ENCODE measurements at regions not wholly inside any gene's neighbourhood (a gene's known extent, or its start where the extent isn't known, plus 50 kb on each side); places are given as distances from the start of the nearest gene placed in this dataset.
"Not testable (repeated sequence)": the region's sequence is repeated elsewhere in the genome, so short reads cannot be mapped to it uniquely, and the experiment has no call there.

- DNase-seq (ENCODE audit: low spot score): no peak
Observed at GRCh38 chr10:125243532-125244253, 83.3 kb upstream of the CTBP2 start.

- DNase-seq (ENCODE audit: low spot score): no peak
Observed at GRCh38 chr10:125238682-125239081, 78.3 kb upstream of the CTBP2 start.

GRCh38 chr10:125236091-125236490 lies 75.7 kb upstream of the CTBP2 start:
- no peak for DNase-seq (ENCODE audit: low spot score)

GRCh38 chr10:125235093-125236069 lies 75.0 kb upstream of the CTBP2 start:
- DNase-seq (ENCODE audit: low spot score): no peak

- DNase-seq (ENCODE audit: low spot score): not testable (repeated sequence)
Observed at GRCh38 chr10:125234576-125234975, 74.2 kb upstream of the CTBP2 start.

GRCh38 chr10:125233726-125234125 lies 73.4 kb upstream of the CTBP2 start:
- no peak for DNase-seq (ENCODE audit: low spot score)

- peak; percentile 24 for DNase-seq (ENCODE audit: low spot score)
Observed at GRCh38 chr10:125232841-125233240, 72.5 kb upstream of the CTBP2 start.

- DNase-seq (ENCODE audit: low spot score): no peak
Observed at GRCh38 chr10:125231813-125232475, 71.6 kb upstream of the CTBP2 start.

GRCh38 chr10:125231116-125231812 lies 70.9 kb upstream of the CTBP2 start:
- peak; percentile 96 for DNase-seq (ENCODE audit: low spot score)

GRCh38 chr10:125230251-125230650 lies 69.9 kb upstream of the CTBP2 start:
- DNase-seq (ENCODE audit: low spot score): no peak

- not testable (repeated sequence) for DNase-seq (ENCODE audit: low spot score)
Observed at GRCh38 chr10:125228245-125228940, 68.0 kb upstream of the CTBP2 start.

GRCh38 chr10:125227546-125227945 lies 67.2 kb upstream of the CTBP2 start:
- no peak for DNase-seq (ENCODE audit: low spot score)

- no peak for DNase-seq (ENCODE audit: low spot score)
Observed at GRCh38 chr10:125226823-125227222, 66.5 kb upstream of the CTBP2 start.

- no peak for DNase-seq (ENCODE audit: low spot score)
Observed at GRCh38 chr10:125226005-125226404, 65.6 kb upstream of the CTBP2 start.

GRCh38 chr10:125225051-125225450 lies 64.7 kb upstream of the CTBP2 start:
- no peak for DNase-seq (ENCODE audit: low spot score)

GRCh38 chr10:125222515-125223308 lies 62.3 kb upstream of the CTBP2 start:
- DNase-seq (ENCODE audit: low spot score): no peak

GRCh38 chr10:125221716-125222115 lies 61.4 kb upstream of the CTBP2 start:
- no peak for DNase-seq (ENCODE audit: low spot score)

- DNase-seq (ENCODE audit: low spot score): no peak
Observed at GRCh38 chr10:125219776-125220175, 59.4 kb upstream of the CTBP2 start.

GRCh38 chr10:125218967-125219366 lies 58.6 kb upstream of the CTBP2 start:
- no peak for DNase-seq (ENCODE audit: low spot score)

GRCh38 chr10:125217990-125218675 lies 57.8 kb upstream of the CTBP2 start:
- DNase-seq (ENCODE audit: low spot score): no peak

Data from H4 (cell line).